ENCODE measurements at regions not wholly inside any gene's neighbourhood (a gene's known extent, or its start where the extent isn't known, plus 50 kb on each side); places are given as distances from the start of the nearest gene placed in this dataset.

- DNase-seq (ENCODE audit: low read depth in 2 of 2): no peak
These were observed 302.8 kb downstream of the MATN1 start for GRCh38 chr1:30420519-30421050.

DNA sequence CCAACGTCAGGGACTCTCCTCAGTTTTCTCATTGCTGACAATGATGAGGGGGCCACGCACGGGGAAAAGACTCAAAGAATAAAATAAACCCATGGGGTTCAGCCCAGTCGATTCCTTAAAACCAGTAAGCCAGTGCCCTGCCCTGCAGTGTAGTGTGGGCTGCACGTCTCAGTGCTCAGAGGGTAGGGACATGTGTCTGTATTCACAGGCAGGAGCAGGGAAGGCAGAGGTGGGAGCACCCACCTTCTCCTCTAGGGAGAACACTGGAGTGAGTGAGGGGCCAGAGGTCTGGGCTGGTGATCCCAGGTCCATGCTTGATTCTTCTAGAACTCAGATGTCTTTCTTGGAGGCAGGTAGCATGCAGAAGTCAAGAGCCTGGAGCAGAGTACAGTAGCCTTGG lies 303.6 kb downstream of the MATN1 start:
- DNase-seq (ENCODE audit: low read depth in 2 of 2): no peak

- no peak for DNase-seq (ENCODE audit: low read depth in 2 of 2)
These were observed 304.3 kb downstream of the MATN1 start for GRCh38 chr1:30418939-30419720.

GRCh38 chr1:30418061-30418938 lies 305.1 kb downstream of the MATN1 start:
- no peak for DNase-seq (ENCODE audit: low read depth in 2 of 2)

DNA sequence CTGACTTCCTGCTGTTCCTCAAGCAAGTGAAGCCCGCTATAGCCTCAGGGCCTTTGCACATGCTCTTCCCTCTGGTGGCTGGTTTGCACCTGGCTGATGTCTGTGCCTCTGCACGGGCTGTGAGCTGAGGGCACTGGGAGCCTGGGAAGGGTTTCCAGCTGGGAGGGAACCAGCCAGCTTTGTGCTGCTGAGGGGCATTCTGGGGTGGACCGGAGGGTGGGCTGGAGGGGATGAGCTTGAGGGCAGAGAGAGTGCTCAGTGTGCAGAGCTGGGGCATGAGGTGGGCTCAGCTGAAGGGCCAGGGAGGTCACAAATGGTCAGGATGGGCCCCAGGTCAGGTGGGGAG lies 305.7 kb downstream of the MATN1 start:
- no peak for DNase-seq (ENCODE audit: low read depth in 2 of 2)

- no peak for DNase-seq (ENCODE audit: low read depth in 2 of 2)
These were observed 306.2 kb downstream of the MATN1 start for GRCh38 chr1:30417001-30417700.

DNA sequence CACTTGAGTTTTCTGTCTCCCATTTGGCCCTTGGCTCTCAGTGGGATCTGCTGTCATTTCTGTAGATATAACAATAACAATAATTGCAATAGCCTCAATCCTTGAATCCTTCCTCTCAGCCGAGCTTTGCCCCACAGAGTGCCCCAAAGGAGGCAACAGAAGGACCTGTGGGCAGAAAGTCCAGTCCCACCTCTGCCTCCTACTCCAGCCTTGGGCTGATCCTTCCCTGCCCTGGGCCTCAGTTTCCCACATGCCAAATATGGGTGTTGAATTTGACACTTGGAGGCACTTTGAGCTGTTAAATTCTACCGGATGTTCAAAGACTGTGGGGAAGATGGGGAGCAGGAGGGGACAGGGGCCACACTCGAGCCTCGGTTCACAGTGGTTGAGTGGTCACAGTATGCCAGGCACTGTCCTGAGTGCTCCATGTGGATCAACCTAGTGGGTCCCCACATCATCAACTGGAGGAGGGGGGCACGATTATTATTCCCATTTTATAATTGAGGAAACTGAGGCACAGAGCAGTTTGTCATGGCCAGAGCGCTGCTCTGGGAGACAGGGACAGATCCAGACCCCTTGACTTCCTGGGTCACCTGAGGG lies 307.1 kb downstream of the MATN1 start:
- no peak for DNase-seq (ENCODE audit: low read depth in 2 of 2)

DNA sequence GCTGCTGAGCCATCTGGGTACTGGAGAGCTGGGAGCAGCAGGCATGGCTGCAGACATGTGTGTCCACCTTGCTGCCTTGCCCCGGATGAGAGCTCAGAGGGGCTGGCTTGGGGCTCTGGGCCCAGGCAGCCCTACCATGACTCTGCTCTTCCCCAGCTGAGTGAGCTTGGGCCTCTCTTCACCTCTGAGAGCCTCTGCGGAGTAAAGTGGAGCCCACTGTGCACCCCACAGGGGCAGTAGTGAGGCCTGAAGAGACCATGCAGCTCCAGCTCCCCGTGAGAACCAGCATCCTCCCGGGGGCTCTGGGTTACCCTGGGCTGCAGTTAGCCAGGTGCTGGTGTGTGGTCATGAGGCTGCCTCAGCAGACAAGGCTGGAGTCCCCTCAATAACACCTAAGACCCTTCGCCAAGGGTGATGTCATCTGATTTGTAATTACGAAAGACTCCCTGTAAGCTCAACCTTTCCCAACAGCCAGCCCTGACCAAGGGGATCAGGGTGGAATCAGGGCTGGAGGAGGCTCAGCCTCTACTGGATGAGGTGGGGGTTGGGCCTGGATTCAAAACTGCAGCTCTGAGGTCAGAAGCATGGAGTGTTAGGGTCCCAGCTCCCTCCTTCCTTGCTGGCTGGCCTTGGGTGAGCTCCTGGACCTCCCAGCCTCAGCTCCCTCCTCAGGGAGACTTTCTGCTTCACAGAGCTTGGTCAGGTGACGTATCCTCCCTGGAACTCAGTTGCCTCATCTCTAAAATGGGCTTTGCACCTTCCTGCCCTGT lies 308.0 kb downstream of the MATN1 start:
- DNase-seq (ENCODE audit: low read depth in 2 of 2): no peak

DNA sequence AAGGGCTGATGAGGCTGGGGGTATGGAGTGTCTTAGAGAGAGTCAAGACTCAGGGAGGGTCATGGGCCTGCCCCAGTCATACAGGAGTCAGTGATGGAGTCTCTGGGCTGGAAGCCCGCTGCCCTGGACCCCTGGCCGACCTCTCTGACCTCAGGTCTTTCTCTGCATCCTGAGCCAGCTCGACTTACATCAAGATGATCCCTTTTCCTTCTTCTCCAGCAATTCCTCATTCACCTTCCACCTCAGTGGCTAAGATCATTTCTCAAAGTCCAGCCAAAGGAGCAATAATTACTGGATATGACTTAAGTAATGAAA lies 308.6 kb downstream of the MATN1 start:
- DNase-seq (ENCODE audit: low read depth in 2 of 2): no peak

DNA sequence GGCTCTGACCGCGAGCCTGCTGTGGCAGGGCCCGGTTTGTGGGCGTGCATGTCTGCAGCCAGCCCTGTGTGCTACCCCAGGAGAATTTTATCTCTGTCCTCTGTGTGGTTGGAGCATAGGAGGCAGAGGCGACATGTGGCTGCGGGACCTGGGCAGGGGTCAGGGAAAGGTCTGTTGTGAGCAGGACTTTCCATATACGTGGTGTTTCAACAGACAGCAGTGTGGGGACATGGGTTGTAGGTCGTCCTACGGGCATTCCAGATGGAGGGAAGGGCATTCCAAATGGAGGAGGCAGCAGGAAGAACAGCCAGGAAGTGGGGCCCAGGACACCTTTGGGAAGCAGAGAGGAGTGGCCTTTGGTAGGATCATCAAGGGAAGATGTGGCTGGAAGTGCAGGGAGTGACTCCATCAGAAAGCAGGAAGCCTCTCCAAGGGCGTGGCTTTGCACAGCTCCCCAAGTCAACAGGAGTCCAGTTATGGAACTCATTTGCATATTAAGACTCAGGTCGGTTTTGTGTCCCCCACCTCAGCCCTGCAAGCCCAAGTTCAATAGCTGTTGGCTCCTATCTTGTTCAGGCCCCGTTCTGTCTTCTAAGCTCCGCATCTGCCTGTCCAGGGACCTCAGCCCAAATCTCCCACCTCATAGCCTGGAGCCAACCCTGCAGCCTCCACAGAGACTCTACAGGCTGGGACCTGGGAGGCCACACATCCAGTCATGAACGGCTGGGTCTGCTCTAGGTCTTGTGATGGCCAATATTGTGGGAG lies 309.1 kb downstream of the MATN1 start:
- DNase-seq (ENCODE audit: low read depth in 2 of 2): no peak

DNA sequence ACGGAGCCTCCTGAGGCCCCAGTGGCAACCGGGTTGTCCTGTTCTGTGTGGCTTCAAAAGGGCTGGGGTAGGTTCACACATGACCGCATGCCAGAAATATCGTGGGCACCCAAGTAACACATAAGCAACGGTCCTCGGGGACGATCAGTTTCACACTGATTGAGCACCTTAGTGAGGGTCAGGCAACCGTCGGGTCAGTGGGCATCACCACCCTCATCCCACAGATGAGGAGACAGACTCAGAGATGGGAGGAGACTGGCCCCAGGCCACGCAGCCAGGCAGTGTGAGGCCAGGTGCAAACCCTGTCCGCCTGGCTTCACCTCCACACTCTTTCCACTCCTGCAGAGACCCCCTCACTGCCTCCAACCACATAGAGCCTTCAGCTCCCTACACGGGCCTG lies 309.8 kb downstream of the MATN1 start:
- DNase-seq (ENCODE audit: low read depth in 2 of 2): no peak

- no peak for DNase-seq (ENCODE audit: low read depth in 2 of 2)
These were observed 310.3 kb downstream of the MATN1 start for GRCh38 chr1:30413111-30413440.

DNA sequence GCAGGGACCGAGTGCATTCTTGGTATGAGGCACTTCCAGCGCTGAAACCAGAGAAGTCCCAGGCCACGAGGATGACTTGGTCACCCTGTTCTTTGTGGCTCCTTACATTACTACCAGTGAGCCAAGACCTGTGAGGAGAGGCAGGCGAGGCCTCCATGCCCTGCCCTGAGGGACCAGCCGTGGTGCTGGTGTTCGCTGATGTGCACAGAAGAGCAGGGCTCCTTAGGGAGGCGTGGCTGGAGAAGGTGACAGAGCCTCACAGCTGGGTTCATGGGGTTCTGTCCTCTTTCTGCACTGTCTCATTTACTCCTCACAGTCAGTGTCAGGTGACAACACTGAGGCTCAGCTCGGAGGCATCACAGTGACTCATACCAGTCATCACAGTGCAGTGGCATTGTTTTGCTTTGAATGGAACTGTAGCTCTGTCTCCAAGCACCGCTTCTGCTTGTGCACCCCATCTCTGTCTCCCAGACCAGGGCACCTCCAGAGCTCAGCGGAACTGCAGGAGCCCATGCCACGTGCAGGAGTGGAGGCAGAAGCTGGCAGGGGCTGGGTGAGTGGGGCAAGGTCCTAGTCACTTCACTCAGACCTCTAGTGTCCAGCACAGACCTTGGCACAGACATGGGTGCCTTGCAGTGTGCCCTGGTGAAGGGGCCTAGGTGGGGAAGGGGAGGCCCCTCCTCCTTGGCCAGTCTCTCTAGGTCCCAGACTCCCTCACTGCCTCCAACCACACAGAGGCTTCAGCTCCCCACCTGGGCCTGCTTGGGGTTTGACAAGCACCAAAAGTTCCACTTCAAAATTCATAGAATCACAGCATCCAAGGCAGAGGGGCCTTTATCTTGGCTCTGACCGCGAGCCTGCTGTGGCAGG lies 310.9 kb downstream of the MATN1 start:
- DNase-seq (ENCODE audit: low read depth in 2 of 2): no peak

DNA sequence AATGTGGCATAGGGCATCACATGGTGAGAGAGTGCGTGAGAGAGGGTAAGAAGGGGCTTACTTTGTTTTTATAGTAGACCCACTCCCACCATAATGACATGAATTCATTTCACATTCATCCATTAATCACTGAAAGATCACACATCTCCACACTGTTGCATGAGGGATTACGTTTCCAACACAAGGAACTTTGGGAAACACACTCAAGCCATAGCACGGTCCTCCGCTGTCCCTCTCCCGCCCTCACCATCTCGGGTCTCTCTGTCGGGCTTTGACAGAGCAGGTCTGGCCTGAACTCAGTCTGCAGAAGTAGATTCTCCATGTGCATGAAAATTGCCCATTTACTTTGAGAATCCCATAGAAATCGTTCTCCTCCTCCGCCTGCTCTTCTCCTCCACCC lies 312.2 kb downstream of the MATN1 start:
- no peak for DNase-seq (ENCODE audit: low read depth in 2 of 2)

GRCh38 chr1:30410153-30410851 lies 313.1 kb downstream of the MATN1 start:
- DNase-seq (ENCODE audit: low read depth in 2 of 2): no peak

GRCh38 chr1:30409476-30410152 lies 313.8 kb downstream of the MATN1 start:
- no peak for DNase-seq (ENCODE audit: low read depth in 2 of 2)

- DNase-seq (ENCODE audit: low read depth in 2 of 2): no peak
These were observed 315.4 kb downstream of the MATN1 start for GRCh38 chr1:30407865-30408580.
